Mesodermal cell (in vitro differentiated cells): ENCODE measurements at regions not wholly inside any gene's neighbourhood (a gene's known extent, or its start where the extent isn't known, plus 50 kb on each side); places are given as distances from the start of the nearest gene placed in this dataset.
"Not testable (repeated sequence)": the region's sequence is repeated elsewhere in the genome, so short reads cannot be mapped to it uniquely, and the experiment has no call there.

ENCODE experiments used
- H3K27ac ChIP-seq: 2 replicates; pipeline ENCODE4 v1.7.0; 2013; ENCODE audit warnings: mild to moderate bottlenecking, low read depth, low read length, moderate library complexity; ENCODE audit not compliant: severe bottlenecking
- H3K36me3 ChIP-seq: 2 replicates; pipeline ENCODE4 v1.7.1; 2013; ENCODE audit warnings: mild to moderate bottlenecking, low read length, moderate library complexity; ENCODE audit not compliant: control insufficient read depth, insufficient read depth
- H3K4me1 ChIP-seq: one replicate; pipeline ENCODE4 v1.7.1; 2013; ENCODE audit warnings: mild to moderate bottlenecking, low read length; ENCODE audit not compliant: insufficient read depth, control insufficient read depth, poor library complexity, severe bottlenecking
- H3K4me3 ChIP-seq: 2 replicates; pipeline ENCODE4 v1.7.0; 2013; ENCODE audit warnings: low read length, control low read depth, mild to moderate bottlenecking; ENCODE audit not compliant: insufficient read depth, poor library complexity, severe bottlenecking; ENCODE audit errors: extremely low read depth
- H3K9me3 ChIP-seq: 2 replicates; pipeline ENCODE4 v1.7.1; 2013; ENCODE audit warnings: mild to moderate bottlenecking, low read length, moderate library complexity; ENCODE audit not compliant: control insufficient read depth
- WGBS, 2 experiments: methylation state at CpG; one replicate each; pipeline ENCODE4 v1.1.5; 2013; ENCODE audit warnings: missing lambda C conversion rate in 2 of 2; ENCODE audit not compliant: insufficient coverage in 2 of 2; 5-methylcytosine and 5-hydroxymethylcytosine counted together

- Histone ChIP-seq H3K36me3 (no peaks in the 10 kb centered on the region), H3K27ac (no peak overlapping the region), H3K9me3 (no peaks in the 10 kb centered on the region), H3K4me3 (no peak overlapping the region), H3K4me1 (no peaks in the 10 kb centered on the region)
Measured at GRCh38 chr3:84666468-84666867, 292.3 kb upstream of the CADM2 start.

GRCh38 chr3:84679211-84679610 is 279.6 kb upstream of the CADM2 start:
- Histone ChIP-seq H3K27ac (no peak overlapping the region), H3K4me1 (no peaks in the 10 kb centered on the region), H3K36me3 (no peaks in the 10 kb centered on the region), H3K9me3 (no peaks in the 10 kb centered on the region), H3K4me3 (no peak overlapping the region)

- no peak overlapping the region for H3K4me3 ChIP-seq
- H3K27ac ChIP-seq = no peak overlapping the region
- no peaks in the 10 kb centered on the region for H3K4me1 ChIP-seq
- H3K9me3 ChIP-seq = no peaks in the 10 kb centered on the region
- H3K36me3 ChIP-seq = no peaks in the 10 kb centered on the region
Measured at GRCh38 chr3:84680700-84681099, 278.1 kb upstream of the CADM2 start.

- WGBS, 2 experiments = 67 to 100% methylated on average over 1 of the region's 2 CpGs
- Histone ChIP-seq H3K4me1 (no peaks in the 10 kb centered on the region), H3K9me3 (no peaks in the 10 kb centered on the region), H3K27ac (no peak overlapping the region), H3K36me3 (no peaks in the 10 kb centered on the region), H3K4me3 (no peak overlapping the region)
Measured at GRCh38 chr3:84683493-84683892, 275.3 kb upstream of the CADM2 start.

GRCh38 chr3:84685467-84685866 is 273.3 kb upstream of the CADM2 start:
- no peak overlapping the region for H3K27ac ChIP-seq
- 86% methylated on average over 3 of the region's 3 CpGs; no CpG with 5 or more reads in 1 of the 2 experiments for WGBS, 2 experiments
- H3K4me3 ChIP-seq = no peak overlapping the region
- H3K9me3 ChIP-seq = no peaks in the 10 kb centered on the region
- H3K4me1 ChIP-seq = no peaks in the 10 kb centered on the region
- H3K36me3 ChIP-seq = no peaks in the 10 kb centered on the region

GRCh38 chr3:84692261-84692660 is 266.5 kb upstream of the CADM2 start:
- peaks cover 3% of the 10 kb centered on the region for H3K4me1 ChIP-seq
- 80% methylated on average over 1 of the region's 2 CpGs; no CpG with 5 or more reads in 1 of the 2 experiments for WGBS, 2 experiments
- no peaks in the 10 kb centered on the region for H3K9me3 ChIP-seq
- H3K4me3 ChIP-seq = no peak overlapping the region
- H3K36me3 ChIP-seq = no peaks in the 10 kb centered on the region
- H3K27ac ChIP-seq = no peak overlapping the region

GRCh38 chr3:84710288-84710687 is 248.5 kb upstream of the CADM2 start:
- not testable (repeated sequence) for H3K4me1 ChIP-seq, H3K36me3 ChIP-seq, H3K9me3 ChIP-seq, H3K27ac ChIP-seq, H3K4me3 ChIP-seq
- WGBS, 2 experiments = no CpG with 5 or more reads among the region's 1 CpG

- Histone ChIP-seq H3K4me1 (no peaks in the 10 kb centered on the region), H3K27ac (no peak overlapping the region), H3K4me3 (no peak overlapping the region), H3K36me3 (no peaks in the 10 kb centered on the region), H3K9me3 (no peaks in the 10 kb centered on the region)
- 92 to 95% methylated on average over 3 of the region's 3 CpGs for WGBS, 2 experiments
Measured at GRCh38 chr3:84717894-84718293, 240.9 kb upstream of the CADM2 start.

GRCh38 chr3:84724877-84725276 is 233.9 kb upstream of the CADM2 start:
- Histone ChIP-seq H3K36me3 (no peaks in the 10 kb centered on the region), H3K4me1 (no peaks in the 10 kb centered on the region), H3K9me3 (no peaks in the 10 kb centered on the region), H3K27ac (peak overlapping the region; percentile 25), H3K4me3 (no peak overlapping the region)
- 40 to 60% methylated on average over 1 of the region's 4 CpGs for WGBS, 2 experiments

GRCh38 chr3:84727616-84728015 is 231.2 kb upstream of the CADM2 start:
- Histone ChIP-seq H3K4me3 (no peak overlapping the region), H3K9me3 (no peaks in the 10 kb centered on the region), H3K4me1 (no peaks in the 10 kb centered on the region), H3K27ac (no peak overlapping the region), H3K36me3 (no peaks in the 10 kb centered on the region)
- WGBS, 2 experiments = no CpG with 5 or more reads among the region's 1 CpG

- H3K27ac ChIP-seq, H3K4me3 ChIP-seq, H3K4me1 ChIP-seq, H3K9me3 ChIP-seq, H3K36me3 ChIP-seq: not testable (repeated sequence)
- WGBS, 2 experiments = no CpG with 5 or more reads among the region's 1 CpG
Measured at GRCh38 chr3:84734731-84735130, 224.1 kb upstream of the CADM2 start.

GRCh38 chr3:84738086-84738485 is 220.7 kb upstream of the CADM2 start:
- H3K27ac ChIP-seq = no peak overlapping the region
- H3K4me3 ChIP-seq = no peak overlapping the region
- H3K9me3 ChIP-seq = no peaks in the 10 kb centered on the region
- no peaks in the 10 kb centered on the region for H3K36me3 ChIP-seq
- H3K4me1 ChIP-seq = no peaks in the 10 kb centered on the region
- 100% methylated on average over 1 of the region's 2 CpGs; no CpG with 5 or more reads in 1 of the 2 experiments for WGBS, 2 experiments
